Coronary artery (tissue), 2 donors: ENCODE measurements at regions not wholly inside any gene's neighbourhood (a gene's known extent, or its start where the extent isn't known, plus 50 kb on each side); places are given as distances from the start of the nearest gene placed in this dataset.
"Not testable (repeated sequence)": the region's sequence is repeated elsewhere in the genome, so short reads cannot be mapped to it uniquely, and the experiment has no call there.

Experiments
- DNase-seq: peaks from one replicate; pipeline ENCODE4 v3.0.0-alpha.2; 2017; ENCODE audit warnings: low spot score
- H3K27ac ChIP-seq, 2 donors: fragments of 200-600 bp; sonication (generic); one replicate each; pipeline ENCODE4 v1.5.1; 2016 to 2019
- H3K4me3 ChIP-seq: fragments of 200-600 bp; sonication (generic); 2 replicates; pipeline ENCODE4 v1.5.1; 2016; ENCODE audit warnings: mild to moderate bottlenecking, moderate library complexity
- CTCF ChIP-seq: fragments of 200-600 bp; sonication (generic); IDR thresholded peaks from one replicate; pipeline ENCODE4 v1.5.1; 2019; ENCODE audit warnings: antibody characterized with exemption

GRCh38 chr1:61568460-61569302 is 156.3 kb downstream of the TM2D1 start:
- no peak for DNase-seq
- TF ChIP-seq CTCF, result no peak
- Histone ChIP-seq H3K27ac (no peak overlapping the region), H3K4me3 (no peak overlapping the region)

GRCh38 chr1:61566177-61566576 is 158.8 kb downstream of the TM2D1 start:
- Histone ChIP-seq H3K27ac (no peak overlapping the region), H3K4me3 (no peak overlapping the region)
- no peak for TF ChIP-seq CTCF
- DNase-seq, result no peak

GRCh38 chr1:61563611-61564010 is 161.3 kb downstream of the TM2D1 start:
- TF ChIP-seq CTCF, result no peak
- Histone ChIP-seq H3K27ac (no peak overlapping the region), H3K4me3 (no peak overlapping the region)
- no peak for DNase-seq

GRCh38 chr1:61561666-61562065 is 163.3 kb downstream of the TM2D1 start:
- DNase-seq, result no peak
- H3K4me3 ChIP-seq, result no peak overlapping the region
- no peak overlapping the region for H3K27ac ChIP-seq
- no peak for TF ChIP-seq CTCF

- TF ChIP-seq CTCF, result no peak
- no peak for DNase-seq
- no peak overlapping the region for H3K27ac ChIP-seq
- no peak overlapping the region for H3K4me3 ChIP-seq
These were observed 164.6 kb downstream of the TM2D1 start for GRCh38 chr1:61560385-61560784.

- Histone ChIP-seq H3K4me3 (no peak overlapping the region), H3K27ac (no peak overlapping the region)
- no peak for DNase-seq
- no peak for TF ChIP-seq CTCF
These were observed 168.3 kb downstream of the TM2D1 start for GRCh38 chr1:61556631-61557030.

GRCh38 chr1:61552630-61553305 is 172.2 kb downstream of the TM2D1 start:
- no peak for TF ChIP-seq CTCF
- no peak for DNase-seq
- no peak overlapping the region for H3K4me3 ChIP-seq
- no peak overlapping the region for H3K27ac ChIP-seq

GRCh38 chr1:61547302-61547701 is 177.6 kb downstream of the TM2D1 start:
- not testable (repeated sequence) for H3K27ac ChIP-seq, H3K4me3 ChIP-seq, DNase-seq

- H3K4me3 ChIP-seq, DNase-seq: not testable (repeated sequence)
These were observed 180.1 kb downstream of the TM2D1 start for GRCh38 chr1:61544870-61545269.

GRCh38 chr1:61543498-61543897 is 181.4 kb downstream of the TM2D1 start:
- not testable (repeated sequence) for H3K4me3 ChIP-seq, DNase-seq, H3K27ac ChIP-seq

More at GRCh38 chr1:61544870-61545269, 180.1 kb downstream of the TM2D1 start:
- H3K27ac ChIP-seq, result not testable (repeated sequence)
